Embryonic facial prominence (tissue), 1 donor: ENCODE measurements at regions not wholly inside any gene's neighbourhood (a gene's known extent, or its start where the extent isn't known, plus 50 kb on each side); places are given as distances from the start of the nearest gene placed in this dataset.
"Not testable (repeated sequence)": the region's sequence is repeated elsewhere in the genome, so short reads cannot be mapped to it uniquely, and the experiment has no call there.

Experiments
- DNase-seq: peaks from one replicate; pipeline ENCODE4 v3.0.0-alpha.2; 2016; ENCODE audit errors: extremely low spot score

DNA sequence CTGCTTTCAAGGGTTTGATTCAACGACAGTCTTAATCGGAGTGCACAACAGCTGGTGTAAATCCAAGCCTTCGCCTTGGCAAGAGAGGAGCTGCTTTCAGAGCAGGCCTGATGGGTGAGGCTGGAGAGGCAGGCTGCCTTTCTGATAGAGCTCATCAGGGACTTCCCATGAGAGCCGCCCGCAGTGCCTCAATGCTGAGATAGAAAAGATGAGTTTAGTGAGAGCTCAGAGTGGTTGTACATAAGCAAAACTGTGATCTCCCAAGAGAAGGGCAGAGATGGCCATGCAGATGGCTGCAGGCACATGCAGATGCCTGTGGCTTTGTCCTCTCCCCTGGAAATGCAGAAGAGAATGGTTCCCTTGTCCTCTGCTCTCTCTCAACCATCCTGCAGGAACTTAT, 122.1 kb downstream of the ARL4C start:
- DNase-seq, result no peak

- DNase-seq, result no peak
Measured at GRCh38 chr2:234374150-234374508, 122.8 kb downstream of the ARL4C start.

DNA sequence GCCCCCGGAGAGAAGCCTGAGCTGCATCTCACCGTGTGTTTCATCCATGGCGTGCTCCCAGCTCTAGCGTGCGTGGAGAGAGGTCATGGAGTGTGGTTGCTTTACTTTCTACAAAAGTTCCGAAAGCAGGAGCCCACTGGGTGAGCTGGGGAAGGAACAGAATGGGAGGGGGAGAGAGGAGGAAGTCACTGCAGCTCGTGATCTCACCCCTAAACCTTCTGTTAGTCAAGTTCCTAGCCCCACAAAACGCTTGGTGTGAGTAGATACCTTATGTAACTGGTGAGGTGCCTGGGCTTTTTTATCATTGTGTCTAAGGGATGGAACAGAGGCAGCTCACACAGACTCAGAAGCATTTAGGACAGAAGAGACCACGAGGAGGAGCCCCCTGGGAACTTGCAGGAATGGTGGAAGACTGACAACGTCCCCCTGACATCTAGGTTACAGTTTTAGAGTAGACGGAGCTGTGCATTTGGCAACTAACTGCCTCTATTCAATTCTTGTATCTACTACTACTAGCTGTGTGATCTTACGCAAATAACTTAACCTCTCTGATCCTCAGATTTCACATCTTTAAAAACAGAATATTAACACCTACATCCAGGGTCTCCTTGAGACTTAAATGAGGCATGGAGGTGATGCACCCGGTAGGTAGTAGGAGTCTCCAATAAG, 123.3 kb downstream of the ARL4C start:
- no peak for DNase-seq

- no peak for DNase-seq
Measured at GRCh38 chr2:234373060-234373459, 123.8 kb downstream of the ARL4C start.

DNA sequence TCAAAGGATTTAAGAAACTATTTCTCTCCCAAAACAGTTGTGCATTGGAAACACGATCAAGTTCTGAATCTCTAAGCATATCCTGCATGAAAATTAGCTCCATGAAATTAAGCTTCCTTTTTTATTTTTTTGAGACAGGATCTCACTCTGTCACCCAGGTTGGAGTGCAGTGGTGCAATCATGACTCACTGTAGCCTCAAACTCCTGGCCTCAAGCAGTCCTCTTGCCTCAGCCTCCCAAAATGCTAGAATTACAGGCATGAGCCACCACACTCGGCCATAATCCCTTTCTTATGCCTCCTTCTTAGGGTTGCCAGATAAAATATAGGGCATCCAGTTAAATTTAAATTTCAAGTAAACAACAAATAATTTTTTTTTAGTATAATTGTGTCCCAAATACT, 124.4 kb downstream of the ARL4C start:
- no peak for DNase-seq

DNA sequence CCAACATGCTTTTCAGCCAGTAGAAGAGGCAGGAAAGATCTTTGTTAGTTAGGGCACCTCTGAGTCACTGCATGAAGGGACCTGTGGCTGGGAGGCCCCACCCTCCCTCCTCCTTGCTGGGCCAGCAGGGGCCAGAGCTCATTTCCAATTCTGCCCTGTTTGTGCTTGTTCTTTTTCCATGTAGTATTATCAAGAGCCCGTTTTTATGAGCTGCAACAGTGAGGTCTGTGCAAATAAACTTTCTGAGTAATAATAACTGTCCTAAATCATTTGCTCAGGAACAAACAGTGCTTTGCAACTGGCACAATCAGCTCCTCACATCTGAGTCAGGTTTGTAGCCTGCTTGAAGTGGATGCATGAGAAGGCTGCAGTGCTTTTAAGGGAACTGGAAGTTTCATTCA, 128.0 kb downstream of the ARL4C start:
- no peak for DNase-seq

DNA sequence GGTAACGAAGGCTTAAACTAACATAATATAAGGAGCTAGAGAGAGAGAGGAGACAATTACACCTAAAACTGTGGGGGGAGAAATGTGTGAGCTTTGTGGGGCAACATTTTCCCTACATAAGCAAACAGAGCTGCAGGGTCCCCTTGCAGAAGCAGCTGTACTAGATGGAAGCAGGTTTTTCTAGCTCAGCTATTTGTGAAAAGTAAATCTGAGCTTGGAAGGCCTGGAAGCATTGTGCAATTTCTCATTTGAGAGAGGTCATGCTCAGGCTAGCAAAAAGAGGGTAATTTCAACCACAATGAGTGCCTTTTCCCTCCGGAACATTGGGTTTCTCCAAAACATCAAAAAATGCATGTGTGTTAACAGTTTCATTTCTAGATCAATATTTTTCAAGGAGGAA, 130.0 kb downstream of the ARL4C start:
- peak; percentile 13 for DNase-seq

- DNase-seq, result no peak
Measured at GRCh38 chr2:234364661-234365060, 132.2 kb downstream of the ARL4C start.

- DNase-seq, result no peak
Measured at GRCh38 chr2:234363647-234364294, 133.1 kb downstream of the ARL4C start.

DNA sequence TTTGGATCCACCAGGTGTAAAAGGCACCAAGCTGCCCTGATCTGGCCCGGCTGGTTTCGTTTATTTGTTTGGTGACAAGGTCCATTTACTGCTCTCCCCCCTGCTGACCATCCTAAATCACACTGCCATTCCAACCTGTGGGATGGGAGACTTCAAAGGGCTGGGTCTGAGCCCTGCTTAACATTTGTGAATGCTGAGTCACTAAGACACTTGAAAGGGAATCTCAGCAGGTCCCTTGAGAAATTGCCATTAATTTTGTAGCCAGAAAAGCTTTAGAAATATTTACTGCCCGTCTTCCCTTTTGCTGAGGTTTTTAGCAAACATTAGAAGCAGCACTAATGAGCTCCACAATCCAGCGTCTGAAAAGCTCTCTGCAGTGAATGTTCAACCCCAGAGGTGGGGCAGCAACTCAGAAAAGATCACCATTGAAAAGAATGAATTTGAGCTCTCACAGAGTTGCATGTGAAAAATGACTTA, 133.8 kb downstream of the ARL4C start:
- DNase-seq, result no peak

DNA sequence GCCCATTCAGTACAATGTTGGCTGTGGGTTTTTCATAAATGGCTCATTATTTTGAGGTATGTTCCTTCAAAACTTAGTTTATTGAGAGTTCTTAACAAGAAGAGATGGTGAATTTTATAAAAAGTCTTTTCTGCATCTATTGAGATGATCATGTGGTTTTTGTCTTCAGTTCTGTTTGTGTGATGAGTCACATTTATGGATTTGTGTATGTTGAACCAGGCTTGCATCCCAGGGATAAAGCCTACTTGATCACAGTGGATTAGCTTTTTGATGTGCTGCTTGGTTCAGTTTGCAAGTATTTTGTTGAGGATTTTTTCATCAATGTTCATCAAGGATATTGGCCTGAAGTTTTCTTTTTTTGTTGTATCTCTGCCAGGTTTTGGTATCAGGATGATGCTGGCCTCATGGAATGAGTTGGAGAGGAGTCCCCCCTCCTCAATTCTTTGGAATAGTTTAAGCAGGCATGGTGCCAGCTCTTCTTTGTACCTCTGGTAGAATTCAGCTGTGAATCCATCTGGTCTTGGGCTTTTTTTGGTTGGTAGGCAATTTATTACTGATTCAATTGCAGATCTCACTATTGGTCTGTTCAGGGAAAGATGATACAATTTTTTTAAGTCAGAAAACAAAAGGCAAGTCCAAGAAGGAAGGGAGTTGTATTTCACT, 136.4 kb downstream of the ARL4C start:
- not testable (repeated sequence) for DNase-seq

DNA sequence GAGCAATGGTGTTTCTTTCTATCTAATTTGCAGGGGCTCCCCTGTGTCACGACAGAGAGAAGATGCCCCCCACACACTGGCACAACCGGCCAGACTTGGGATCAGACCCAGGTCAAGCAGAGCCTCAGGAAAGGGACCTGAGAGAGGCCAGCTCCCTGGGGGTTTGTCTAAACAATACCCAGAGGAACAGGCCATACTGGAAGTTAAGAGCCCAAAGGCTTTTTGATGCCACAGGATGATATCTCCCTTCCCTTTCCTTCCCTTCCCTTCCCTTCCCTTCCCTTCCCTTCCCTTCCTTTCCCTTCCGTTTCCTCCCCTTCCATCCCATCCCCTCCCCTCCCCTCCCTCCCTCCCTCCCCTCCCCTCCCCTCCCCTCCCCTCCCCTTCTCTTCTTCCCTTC, 139.2 kb downstream of the ARL4C start:
- DNase-seq, result no peak

- DNase-seq, result no peak
Measured at GRCh38 chr2:234355808-234356365, 141.0 kb downstream of the ARL4C start.

DNA sequence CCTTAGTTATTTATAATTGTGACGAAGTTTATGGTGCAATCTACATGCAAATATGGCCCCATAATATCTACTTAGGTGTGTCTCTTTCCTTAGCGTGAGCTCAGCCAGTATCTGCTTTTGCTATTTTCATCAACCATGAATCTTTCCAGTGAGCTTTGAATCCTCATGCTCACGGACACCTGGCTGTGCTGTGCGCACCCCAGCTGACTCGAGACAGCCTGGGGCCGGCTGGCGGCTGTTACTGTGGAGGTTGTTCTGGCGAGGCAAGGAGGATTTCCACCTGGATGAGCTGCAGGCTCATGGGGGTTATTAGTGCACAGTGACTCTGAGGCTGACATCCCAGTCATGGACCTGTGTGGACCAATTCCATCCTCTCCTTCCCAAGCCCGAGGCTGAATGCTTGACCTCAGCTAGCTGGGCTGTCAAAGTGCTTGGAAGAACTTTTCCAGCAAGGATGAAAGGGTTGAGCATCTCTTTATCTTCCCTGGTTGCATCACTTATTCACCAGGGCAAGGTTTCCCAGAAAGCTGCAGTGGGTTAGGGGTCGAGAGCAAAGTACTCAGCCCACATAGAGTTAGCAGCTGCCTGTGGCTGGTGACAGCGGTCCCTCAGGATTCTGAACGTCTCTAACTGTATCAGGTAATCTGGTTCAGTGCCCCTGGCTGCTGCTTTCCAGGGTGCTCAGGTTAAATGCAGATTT, 141.7 kb downstream of the ARL4C start:
- no peak for DNase-seq

GRCh38 chr2:234352270-234352669, 144.6 kb downstream of the ARL4C start:
- DNase-seq, result no peak

DNA sequence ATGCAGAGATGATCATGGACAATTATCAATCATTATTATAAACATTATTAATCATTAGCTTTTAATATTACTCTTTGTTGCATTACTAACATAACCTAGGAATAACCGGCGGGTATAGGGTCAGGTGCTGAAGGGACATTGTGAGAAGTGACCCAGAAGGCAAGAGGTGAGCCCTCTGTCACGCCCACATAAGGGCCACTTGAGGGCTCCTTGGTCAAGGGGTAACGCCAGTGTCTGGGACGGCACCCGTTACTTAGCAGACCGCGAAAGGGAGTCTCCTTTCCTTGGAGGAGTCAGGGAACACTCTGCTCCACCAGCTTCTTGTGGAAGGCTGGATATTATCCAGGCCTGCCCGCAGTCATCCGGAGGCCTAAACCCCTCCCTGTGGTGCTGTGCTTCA, 145.0 kb downstream of the ARL4C start:
- not testable (repeated sequence) for DNase-seq

DNA sequence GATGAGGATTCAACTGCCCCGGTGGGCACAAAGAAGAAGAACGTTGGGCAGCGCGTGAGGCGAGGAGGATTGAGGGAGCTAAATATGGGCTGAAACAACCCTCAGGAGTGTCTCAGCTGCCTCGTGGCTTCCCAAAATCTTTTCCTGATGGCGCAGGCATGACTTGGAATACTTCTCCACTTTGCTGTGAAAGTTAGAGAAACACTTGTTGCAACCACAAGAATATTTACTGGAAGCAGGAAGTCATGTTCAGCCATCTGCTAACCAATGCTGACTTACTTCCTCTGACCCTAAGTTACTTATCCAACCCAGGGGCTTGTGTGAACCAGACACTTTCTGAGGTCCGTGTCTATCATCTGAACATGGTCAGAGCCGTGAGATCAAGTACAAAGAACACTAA, 148.8 kb downstream of the ARL4C start:
- no peak for DNase-seq

DNA sequence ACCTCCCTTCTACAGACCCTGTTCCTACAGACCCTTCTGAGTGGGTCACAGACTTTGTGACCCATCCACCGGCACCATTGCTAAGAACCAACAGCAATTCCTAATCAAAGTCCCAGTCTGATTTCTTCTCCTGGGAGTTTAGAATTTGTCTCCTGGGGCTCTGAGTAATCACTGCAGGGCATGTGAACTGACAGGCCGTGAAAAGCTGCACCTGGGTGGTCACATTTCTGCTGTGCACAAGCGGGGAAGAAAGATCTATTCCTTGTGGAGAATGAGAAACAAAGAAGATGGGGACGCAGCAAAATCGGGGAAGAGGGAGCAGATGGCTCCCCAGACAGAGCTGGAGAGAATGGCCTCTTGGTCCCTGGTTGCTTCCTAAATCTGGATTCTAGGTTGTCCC, 151.0 kb downstream of the ARL4C start:
- DNase-seq, result no peak

DNA sequence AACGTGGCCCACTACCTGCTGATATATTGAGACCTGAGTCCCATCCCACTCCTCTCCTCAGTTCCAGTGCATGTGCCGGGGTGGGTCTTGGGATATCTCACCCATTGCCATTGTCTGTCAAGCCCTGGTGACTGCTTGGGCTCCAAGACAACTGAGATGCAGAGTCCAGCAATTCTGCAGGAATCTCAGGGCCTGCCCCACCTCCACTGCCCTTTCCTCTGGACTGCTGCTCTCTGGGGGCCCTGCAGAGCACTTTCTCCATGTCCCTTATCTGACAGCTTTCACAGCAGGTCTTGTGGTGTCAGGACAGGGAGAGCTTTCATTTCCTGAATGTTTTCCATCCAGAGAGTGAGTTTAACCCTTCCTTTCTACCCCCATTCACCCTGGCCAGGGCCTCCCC, 152.9 kb downstream of the ARL4C start:
- DNase-seq, result no peak

DNA sequence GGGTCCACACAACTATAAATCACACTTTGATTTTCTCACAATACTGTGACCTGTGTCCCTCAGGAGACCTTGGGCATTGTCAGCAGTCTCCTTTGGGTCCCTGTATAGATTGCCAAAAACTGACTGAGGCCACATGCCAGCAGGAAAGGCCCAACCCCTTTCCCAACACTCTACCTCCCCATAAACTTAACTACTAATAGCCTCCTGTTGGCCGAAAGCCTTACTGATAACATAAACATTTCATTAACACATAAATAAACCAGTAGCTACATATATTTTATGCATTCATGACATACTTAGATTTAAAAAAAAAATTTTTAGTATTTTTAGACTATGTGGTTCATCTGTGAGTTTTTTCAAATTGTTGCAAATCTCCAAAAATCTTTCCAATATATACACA, 153.5 kb downstream of the ARL4C start:
- DNase-seq, result no peak

- DNase-seq, result no peak
Measured at GRCh38 chr2:234341306-234341985, 155.4 kb downstream of the ARL4C start.

DNA sequence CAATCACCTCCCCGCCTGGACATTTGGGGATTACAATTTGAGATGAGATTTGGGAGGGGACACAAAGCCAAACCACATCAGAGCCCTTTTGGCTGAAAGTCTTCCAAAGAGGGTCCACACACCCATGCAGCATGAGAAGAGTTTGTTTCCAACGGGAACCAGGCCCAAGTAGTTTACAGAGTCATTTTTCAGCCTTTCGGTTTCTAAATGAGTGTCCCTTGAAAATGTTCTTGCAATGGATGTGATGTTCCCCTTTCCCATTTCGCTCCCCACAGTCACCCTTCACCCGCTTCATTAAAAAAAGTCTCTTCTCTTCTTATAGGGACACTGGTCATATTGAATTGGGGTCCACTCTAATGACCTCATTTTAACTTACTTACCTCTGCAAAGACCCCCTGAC, 157.4 kb downstream of the ARL4C start:
- DNase-seq, result no peak
